HEK293 (cell line): ENCODE measurements at regions not wholly inside any gene's neighbourhood (a gene's known extent, or its start where the extent isn't known, plus 50 kb on each side); places are given as distances from the start of the nearest gene placed in this dataset.

Experiments
- CTCF ChIA-PET: fragments of 350-600 bp; formaldehyde crosslinking; extraction: SDS; loops from one replicate; lab custom pipeline; 2021; ENCODE audit warnings: antibody characterized with exemption; lab: Yijun Ruan, JAX
- POLR2A ChIA-PET: fragments of 300-600 bp; formaldehyde crosslinking; extraction: SDS; loops from one replicate; lab custom pipeline; 2020; ENCODE audit warnings: antibody characterized with exemption, inconsistent platforms; lab: Yijun Ruan, JAX
- H3K27ac ChIP-seq: fragments of 200-500 bp; sonication (Bioruptor generic); 2 replicates; pipeline ENCODE4 v1.5.1; 2014; ENCODE audit warnings: low read depth, low read length, control low read depth, inconsistent platforms; ENCODE audit errors: extremely low read depth
- H3K36me3 ChIP-seq, 2 experiments: fragments of 200-500 bp in 1 of 2; sonication (Bioruptor generic) in 1 of 2; 1 replicate in 1 of 2; 2 replicates in 1 of 2; pipeline ENCODE4 v1.5.1; 2014 to 2017; ENCODE audit warnings: inconsistent platforms in 2 of 2, low read length in 2 of 2; ENCODE audit not compliant: control insufficient read depth in 2 of 2, insufficient read depth in 1 of 2
- H3K4me1 ChIP-seq: fragments of 200-500 bp; sonication (Bioruptor generic); 2 replicates; pipeline ENCODE4 v1.5.1; 2014; ENCODE audit warnings: mild to moderate bottlenecking, low read length, inconsistent platforms; ENCODE audit not compliant: control insufficient read depth, insufficient read depth
- H3K4me3 ChIP-seq: 2 replicates; pipeline ENCODE4 v1.5.1; 2011; ENCODE audit warnings: low read depth, mild to moderate bottlenecking, control low read depth, low read length, moderate library complexity
- H3K9me3 ChIP-seq: fragments of 200-500 bp; sonication (Bioruptor generic); 2 replicates; pipeline ENCODE4 v1.5.1; 2014; ENCODE audit warnings: low read depth, low read length, inconsistent platforms; ENCODE audit not compliant: control insufficient read depth, insufficient read depth
- ATF2 ChIP-seq: fragments of 450-650 bp; formaldehyde crosslinking; IDR thresholded peaks from 2 replicates; pipeline ENCODE4 v1.5.1; 2016; ENCODE audit warnings: missing biosample characterization, missing genetic modification characterization, low read depth
- EGR2 ChIP-seq: fragments of 450-650 bp; formaldehyde crosslinking; IDR thresholded peaks from 2 replicates; pipeline ENCODE4 v1.5.1; 2016; ENCODE audit warnings: low read depth, missing biosample characterization, missing genetic modification characterization
- GLIS1 ChIP-seq: fragments of 450-650 bp; formaldehyde crosslinking; IDR thresholded peaks from 2 replicates; pipeline ENCODE4 v1.5.1; 2016; ENCODE audit warnings: missing biosample characterization, missing genetic modification characterization
- HIC1 ChIP-seq: fragments of 450-650 bp; formaldehyde crosslinking; IDR thresholded peaks from 2 replicates; pipeline ENCODE4 v1.5.1; 2016; ENCODE audit warnings: missing biosample characterization, missing genetic modification characterization
- HOXA7 ChIP-seq: sonication (generic); formaldehyde crosslinking; IDR thresholded peaks from 2 replicates; pipeline ENCODE4 v1.8.1; 2022; ENCODE audit warnings: missing genetic modification reagents, borderline replicate concordance
- KLF8 ChIP-seq: fragments of 450-650 bp; formaldehyde crosslinking; IDR thresholded peaks from 2 replicates; pipeline ENCODE4 v1.5.1; 2016; ENCODE audit warnings: missing biosample characterization, missing genetic modification characterization
- OVOL3 ChIP-seq: fragments of 450-650 bp; formaldehyde crosslinking; IDR thresholded peaks from 2 replicates; pipeline ENCODE4 v1.5.1; 2016; ENCODE audit warnings: missing biosample characterization, missing genetic modification characterization
- PRDM4 ChIP-seq: fragments of 450-650 bp; formaldehyde crosslinking; IDR thresholded peaks from 2 replicates; pipeline ENCODE4 v1.5.1; 2017; ENCODE audit warnings: missing biosample characterization, missing genetic modification characterization
- REST ChIP-seq: fragments of 450-650 bp; formaldehyde crosslinking; IDR thresholded peaks from 2 replicates; pipeline ENCODE4 v1.5.1; 2016; ENCODE audit warnings: missing biosample characterization, missing genetic modification characterization
- SP3 ChIP-seq: fragments of 450-650 bp; formaldehyde crosslinking; IDR thresholded peaks from 2 replicates; pipeline ENCODE4 v1.5.1; 2016; ENCODE audit warnings: missing biosample characterization, missing genetic modification characterization
- TRIM28 ChIP-seq: IDR thresholded peaks from 2 replicates; pipeline ENCODE4 v1.6.1; 2011; ENCODE audit warnings: low read length, control low read depth, borderline replicate concordance
- ZFHX2 ChIP-seq: fragments of 450-650 bp; formaldehyde crosslinking; conservative IDR thresholded peaks from 2 replicates; pipeline ENCODE4 v1.5.1; 2016; ENCODE audit warnings: missing biosample characterization, missing genetic modification characterization
- ZNF175 ChIP-seq: fragments of 450-650 bp; formaldehyde crosslinking; IDR thresholded peaks from 2 replicates; pipeline ENCODE4 v1.5.1; 2016; ENCODE audit warnings: missing biosample characterization, missing genetic modification characterization
- ZNF26 ChIP-seq: fragments of 450-650 bp; formaldehyde crosslinking; IDR thresholded peaks from 2 replicates; pipeline ENCODE4 v1.5.1; 2016; ENCODE audit warnings: missing biosample characterization, missing genetic modification characterization
- ZNF48 ChIP-seq: fragments of 450-650 bp; formaldehyde crosslinking; IDR thresholded peaks from 2 replicates; pipeline ENCODE4 v1.5.1; 2016; ENCODE audit warnings: missing biosample characterization, missing genetic modification characterization
- ZNF548 ChIP-seq: fragments of 450-650 bp; formaldehyde crosslinking; IDR thresholded peaks from 2 replicates; pipeline ENCODE4 v1.5.1; 2016; ENCODE audit warnings: missing biosample characterization, missing genetic modification characterization
- ZNF658 ChIP-seq: fragments of 450-650 bp; formaldehyde crosslinking; IDR thresholded peaks from 2 replicates; pipeline ENCODE4; 2016; ENCODE audit warnings: missing biosample characterization, missing genetic modification characterization

- TF ChIP-seq ZNF26 (tag by site-specific recombination) (no peak), ZNF548 (no peak), HIC1 (tag by site-specific recombination) (no peak)
Measured at GRCh38 chr15:93317772-93318171, 228.8 kb upstream of the RGMA start (continued).

- no peak overlapping the region for H3K4me3 ChIP-seq
- H3K36me3 ChIP-seq, result no peaks in the 10 kb centered on the region
- TF ChIP-seq ZNF48 (no peak), PRDM4 (tag by site-specific recombination) (no peak), OVOL3 (tag by site-specific recombination) (no peak), GLIS1 (tag by site-specific recombination) (no peak)
- no peaks in the 10 kb centered on the region for H3K4me1 ChIP-seq
- no peak overlapping the region for H3K27ac ChIP-seq
- CTCF ChIA-PET, result no interaction called here
- no peaks in the 10 kb centered on the region for H3K9me3 ChIP-seq
- POLR2A ChIA-PET, result no interaction called here
Measured at GRCh38 chr15:93314245-93314644, 225.2 kb upstream of the RGMA start.

- CTCF ChIA-PET, result no interaction called here
Measured at GRCh38 chr15:93312891-93313486, 224.0 kb upstream of the RGMA start.

More at GRCh38 chr15:93312891-93313486, 224.0 kb upstream of the RGMA start:
- no peak for TF ChIP-seq HOXA7 (CRISPR knock-in tag)
- no peak for TF ChIP-seq SP3 (tag by site-specific recombination)
- TF ChIP-seq OVOL3 (tag by site-specific recombination), result no peak
- no peak for TF ChIP-seq REST (tag by site-specific recombination)
- TF ChIP-seq EGR2 (tag by site-specific recombination), result no peak
- TF ChIP-seq KLF8 (tag by site-specific recombination), result no peak
- TF ChIP-seq TRIM28, result no peak
- no peak for TF ChIP-seq ATF2 (tag by site-specific recombination)
- no peak for TF ChIP-seq ZNF658
- no peak for TF ChIP-seq ZNF175 (tag by site-specific recombination)
- TF ChIP-seq ZFHX2 (tag by site-specific recombination), result no peak
- H3K4me3 ChIP-seq, result no peak overlapping the region
- POLR2A ChIA-PET, result no interaction called here
- H3K4me1 ChIP-seq, result no peaks in the 10 kb centered on the region
- no peak overlapping the region for H3K27ac ChIP-seq
- H3K9me3 ChIP-seq, result no peaks in the 10 kb centered on the region
- no peaks in the 10 kb centered on the region for H3K36me3 ChIP-seq
